ENCODE measurements at regions not wholly inside any gene's neighbourhood (a gene's known extent, or its start where the extent isn't known, plus 50 kb on each side); places are given as distances from the start of the nearest gene placed in this dataset.
"Not testable (repeated sequence)": the region's sequence is repeated elsewhere in the genome, so short reads cannot be mapped to it uniquely, and the experiment has no call there.

GRCh38 chr2:220745682-220746081 lies 826.4 kb downstream of the EPHA4 start:
- intact Hi-C loops (cut with DNase I) = no loop called here
- no peaks in the 10 kb centered on the region for H3K9me3 ChIP-seq
- DNase-seq = no peak
- TF ChIP-seq POLR2A (IDR thresholded peaks at IDR 0.05) = no peak
- TF ChIP-seq CTCF (IDR thresholded peaks at IDR 0.05) = no peak
- H3K36me3 ChIP-seq = no peaks in the 10 kb centered on the region
- no peaks in the 10 kb centered on the region for H3K4me1 ChIP-seq
- H3K27me3 ChIP-seq = no peaks in the 10 kb centered on the region
- 86 to 100% methylated on average over 2 to 5 of the region's 8 CpGs for WGBS, 2 donors
- no peak overlapping the region for H3K4me3 ChIP-seq
- no peak overlapping the region for H3K27ac ChIP-seq

GRCh38 chr2:220747736-220748135 lies 824.4 kb downstream of the EPHA4 start:
- 62 to 82% methylated on average over 1 of the region's 1 CpG for WGBS, 2 donors
- Histone ChIP-seq H3K9me3 (no peaks in the 10 kb centered on the region), H3K36me3 (no peaks in the 10 kb centered on the region), H3K27me3 (no peaks in the 10 kb centered on the region), H3K4me3 (no peak overlapping the region), H3K4me1 (no peaks in the 10 kb centered on the region), H3K27ac (no peak overlapping the region)
- intact Hi-C loops (cut with DNase I) = no loop called here
- no peak for DNase-seq
- TF ChIP-seq POLR2A (IDR thresholded peaks at IDR 0.05) (no peak), CTCF (IDR thresholded peaks at IDR 0.05) (no peak)

- TF ChIP-seq POLR2A (IDR thresholded peaks at IDR 0.05) (no peak), CTCF (IDR thresholded peaks at IDR 0.05) (no peak)
- Histone ChIP-seq H3K4me3 (no peak overlapping the region), H3K36me3 (no peaks in the 10 kb centered on the region), H3K4me1 (no peaks in the 10 kb centered on the region), H3K27me3 (no peaks in the 10 kb centered on the region), H3K27ac (no peak overlapping the region), H3K9me3 (no peaks in the 10 kb centered on the region)
- intact Hi-C loops (cut with DNase I) = no loop called here
- WGBS, 2 donors = 47 to 88% methylated on average over 3 to 11 of the region's 12 CpGs
- no peak for DNase-seq
Observed at GRCh38 chr2:220748875-220749479, 823.1 kb downstream of the EPHA4 start.

- TF ChIP-seq CTCF (IDR thresholded peaks at IDR 0.05) (no peak), POLR2A (IDR thresholded peaks at IDR 0.05) (no peak)
- no peaks in the 10 kb centered on the region for H3K4me1 ChIP-seq
- no peak overlapping the region for H3K27ac ChIP-seq
- no peak for DNase-seq
- H3K27me3 ChIP-seq = no peaks in the 10 kb centered on the region
- intact Hi-C loops (cut with DNase I) = no loop called here
- H3K4me3 ChIP-seq = no peak overlapping the region
- WGBS, 2 donors = 45 to 51% methylated on average over 3 of the region's 3 CpGs
- no peaks in the 10 kb centered on the region for H3K36me3 ChIP-seq
- H3K9me3 ChIP-seq = no peaks in the 10 kb centered on the region
Observed at GRCh38 chr2:220753486-220753885, 818.6 kb downstream of the EPHA4 start.

GRCh38 chr2:220756653-220757052 lies 815.5 kb downstream of the EPHA4 start:
- Histone ChIP-seq H3K36me3 (no peaks in the 10 kb centered on the region), H3K27me3 (no peaks in the 10 kb centered on the region), H3K4me3 (no peak overlapping the region), H3K4me1 (no peaks in the 10 kb centered on the region), H3K27ac (no peak overlapping the region), H3K9me3 (no peaks in the 10 kb centered on the region)
- DNase-seq = no peak
- 90 to 91% methylated on average over 6 of the region's 6 CpGs for WGBS, 2 donors
- TF ChIP-seq CTCF (IDR thresholded peaks at IDR 0.05) = no peak
- TF ChIP-seq POLR2A (IDR thresholded peaks at IDR 0.05) = no peak
- intact Hi-C loops (cut with DNase I) = no loop called here

- not testable (repeated sequence) for H3K27me3 ChIP-seq
Observed at GRCh38 chr2:220758376-220758775, 813.7 kb downstream of the EPHA4 start.

More at GRCh38 chr2:220758376-220758775, 813.7 kb downstream of the EPHA4 start:
- H3K9me3 ChIP-seq; DNase-seq; H3K27ac ChIP-seq; H3K4me3 ChIP-seq; intact Hi-C loops (cut with DNase I); H3K4me1 ChIP-seq; H3K36me3 ChIP-seq: not testable (repeated sequence)
- WGBS, 2 donors = 83 to 87% methylated on average over 5 of the region's 5 CpGs
